T-helper 9 cell (primary cell): ENCODE measurements at regions not wholly inside any gene's neighbourhood (a gene's known extent, or its start where the extent isn't known, plus 50 kb on each side); places are given as distances from the start of the nearest gene placed in this dataset.

Experiments used
- DNase-seq: peaks from one replicate; pipeline ENCODE4 v3.0.0-alpha.2; 2020

DNA sequence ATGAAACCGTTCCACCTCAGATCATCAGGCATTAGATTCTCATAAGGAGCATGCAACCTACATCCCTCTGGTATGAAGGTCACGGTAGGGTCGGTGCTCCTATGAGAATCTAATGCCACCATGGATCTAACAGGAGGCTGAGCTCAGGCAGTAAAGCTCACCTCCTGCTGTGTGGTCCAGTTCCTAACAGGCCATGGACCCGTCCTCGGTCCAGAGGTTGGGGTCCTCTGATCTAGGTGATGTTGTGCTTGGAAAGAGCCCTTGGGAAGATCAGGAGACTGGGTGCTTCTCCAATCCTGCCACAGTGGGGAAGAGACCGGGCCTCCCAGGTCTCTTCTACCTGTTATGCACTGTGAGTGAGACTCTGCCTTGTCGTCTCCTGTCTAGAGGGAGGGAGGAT, 104.6 kb downstream of the ACKR3 start:
- DNase-seq: no peak

DNA sequence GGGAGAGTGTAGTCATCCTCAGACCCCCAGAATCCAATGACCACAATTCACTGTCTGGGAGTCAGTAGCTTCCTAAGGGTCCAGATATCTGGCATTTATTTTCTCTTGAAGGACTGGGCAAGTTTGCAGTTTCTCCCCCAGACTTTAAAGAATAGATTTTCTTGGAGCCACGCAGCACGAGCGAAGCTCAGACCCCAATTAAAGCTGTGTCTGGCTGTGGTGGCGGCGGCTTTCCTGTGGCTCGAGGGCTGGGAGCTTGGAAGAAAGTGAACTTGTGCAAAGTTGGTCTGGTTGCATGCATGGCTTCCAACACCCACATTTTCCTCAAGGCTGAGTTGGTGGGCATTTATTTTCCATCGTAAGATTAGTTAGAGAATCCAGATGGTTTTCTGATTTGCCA, 105.0 kb downstream of the ACKR3 start:
- DNase-seq: no peak

DNA sequence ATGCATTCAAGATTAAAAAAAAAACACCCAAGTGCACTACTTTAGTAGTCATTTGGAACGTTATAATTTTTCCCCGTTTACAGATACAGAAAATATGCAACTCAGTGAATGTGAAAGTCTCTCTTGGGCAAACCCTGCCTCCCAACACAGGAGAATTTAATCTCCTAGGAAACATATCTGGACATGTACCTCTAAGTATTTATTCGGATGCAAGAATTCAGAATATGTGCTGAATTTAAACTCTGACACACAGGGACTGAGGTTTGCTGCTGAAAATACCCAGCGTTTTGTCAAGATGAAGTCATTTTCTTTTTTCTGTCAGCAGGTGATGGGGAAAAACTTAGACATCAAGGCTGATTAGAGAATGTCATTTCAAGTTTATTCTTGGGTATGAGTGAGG, 105.4 kb downstream of the ACKR3 start:
- DNase-seq: no peak

- DNase-seq: no peak
Observed at GRCh38 chr2:236675526-236675925, 105.9 kb downstream of the ACKR3 start.

- no peak for DNase-seq
Observed at GRCh38 chr2:236676136-236676873, 106.7 kb downstream of the ACKR3 start.

DNA sequence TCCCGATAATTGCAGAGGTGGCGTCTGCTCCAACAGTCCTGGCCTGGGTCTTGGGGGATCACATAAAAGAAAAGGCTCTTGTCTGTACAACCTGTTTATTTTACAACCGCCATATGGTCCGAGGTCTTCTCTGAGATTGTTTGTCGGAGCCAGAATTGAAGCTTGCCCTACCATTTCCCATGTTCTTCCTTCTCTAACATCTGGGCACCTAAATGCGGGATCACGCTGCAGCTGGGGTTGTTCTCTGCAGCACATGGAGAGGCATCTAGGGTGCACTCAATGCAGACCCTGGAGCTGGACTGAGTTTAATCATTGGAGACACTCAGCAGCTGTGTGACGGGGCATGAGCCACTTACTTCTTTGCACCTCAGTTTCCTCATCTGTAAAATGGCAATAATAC, 107.7 kb downstream of the ACKR3 start:
- no peak for DNase-seq

- no peak for DNase-seq
Observed at GRCh38 chr2:236678307-236678975, 108.8 kb downstream of the ACKR3 start.

DNA sequence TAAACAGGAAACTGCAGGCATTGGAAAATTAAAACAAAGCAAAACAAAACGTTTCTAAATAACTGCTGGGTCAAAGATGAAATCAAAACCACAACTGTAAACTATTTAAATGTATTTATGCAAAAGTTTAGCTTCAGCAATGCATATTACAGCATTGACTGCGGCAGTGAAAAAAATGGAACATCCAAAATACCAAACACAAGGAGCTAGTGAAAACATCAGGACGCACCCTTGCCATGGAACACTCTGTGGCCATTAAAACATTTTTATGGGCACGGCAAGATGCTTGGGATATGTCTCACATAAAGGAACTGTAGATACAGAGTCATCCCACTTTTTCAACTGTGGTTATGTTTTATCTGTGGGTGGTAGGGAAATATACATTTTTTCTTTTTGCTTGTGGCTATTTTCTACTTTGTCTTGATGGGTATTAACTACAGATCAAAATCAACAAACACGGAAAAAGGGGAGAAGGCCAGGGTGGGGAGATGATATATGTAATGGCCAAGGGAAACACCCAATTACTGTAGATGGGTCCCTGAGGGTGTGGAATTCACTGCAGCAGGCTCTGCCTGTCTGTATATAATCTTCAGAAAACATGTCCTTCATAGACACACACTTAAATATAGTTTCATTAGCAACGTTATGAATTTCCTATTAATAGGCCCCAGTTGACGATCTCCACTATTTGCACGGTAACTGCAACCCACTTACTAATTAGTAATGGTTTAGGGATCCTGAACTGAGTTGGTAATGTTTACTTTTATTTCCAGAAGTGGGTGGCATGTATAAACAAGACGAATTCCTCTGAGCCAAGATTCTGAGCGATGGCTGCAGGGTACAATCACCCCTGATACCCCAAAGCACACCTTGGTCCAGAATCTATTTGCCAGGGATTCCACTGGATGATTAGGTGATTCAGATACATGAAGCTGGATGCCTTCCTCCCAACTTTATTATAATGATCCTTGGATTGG, 110.5 kb downstream of the ACKR3 start:
- DNase-seq: no peak

- no peak for DNase-seq
Observed at GRCh38 chr2:236682651-236683422, 113.2 kb downstream of the ACKR3 start.

DNA sequence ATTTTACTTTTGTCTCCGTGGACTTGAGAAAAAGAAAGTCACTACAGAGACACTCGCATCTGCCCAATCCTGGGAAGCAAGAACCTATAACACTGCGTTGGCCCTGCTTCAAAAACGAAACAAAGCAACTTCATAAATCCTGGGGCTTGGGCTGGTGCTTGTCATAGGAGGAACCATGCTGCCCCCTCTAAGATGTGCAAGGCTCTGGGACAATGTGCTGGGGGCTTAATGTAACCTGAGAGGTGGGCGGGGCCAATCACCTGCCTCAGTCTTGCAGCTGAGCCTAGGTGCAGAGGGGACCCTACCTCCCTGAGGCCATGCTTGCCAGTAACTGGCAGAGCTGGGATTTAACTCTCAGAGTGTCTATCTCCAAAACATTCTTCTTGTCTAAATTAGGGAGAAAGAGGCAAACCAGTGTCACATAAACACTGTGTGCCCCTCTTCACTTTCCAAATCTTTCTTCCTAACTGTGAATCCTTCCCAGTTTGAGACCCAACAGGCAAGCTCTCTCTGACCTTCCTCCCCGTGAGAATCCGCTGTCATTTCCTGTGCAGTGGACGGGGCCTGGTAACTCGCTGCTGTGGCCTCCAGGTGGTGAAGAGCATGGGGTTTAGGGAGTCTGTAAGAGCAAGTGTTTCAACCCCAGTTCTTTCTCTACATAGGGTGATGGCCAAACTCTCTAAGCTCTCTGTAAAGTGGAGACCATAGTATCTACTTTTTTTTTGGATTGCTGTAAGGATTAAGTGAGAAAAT, 115.1 kb downstream of the ACKR3 start:
- no peak for DNase-seq

DNA sequence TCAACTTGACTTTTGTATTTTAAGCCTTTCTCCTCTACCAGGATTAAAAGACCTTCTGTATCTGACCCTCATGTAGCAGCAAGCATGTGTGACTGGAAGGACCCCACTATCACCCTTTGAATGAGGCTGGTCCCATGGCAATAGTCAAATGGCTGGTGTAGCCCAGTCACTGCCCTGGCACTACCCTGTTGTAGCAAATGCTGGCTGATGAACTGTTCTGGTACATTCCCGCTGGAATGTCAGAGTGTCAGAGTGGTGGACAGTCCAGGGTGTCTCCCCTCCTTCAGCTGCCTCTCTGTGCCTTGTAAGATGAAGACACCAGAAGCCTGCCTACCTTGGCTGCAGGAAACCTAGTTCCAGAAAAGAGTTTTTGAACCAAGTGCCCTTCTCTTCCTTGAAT, 115.7 kb downstream of the ACKR3 start:
- no peak for DNase-seq

- no peak for DNase-seq
Observed at GRCh38 chr2:236685979-236686520, 116.4 kb downstream of the ACKR3 start.

DNA sequence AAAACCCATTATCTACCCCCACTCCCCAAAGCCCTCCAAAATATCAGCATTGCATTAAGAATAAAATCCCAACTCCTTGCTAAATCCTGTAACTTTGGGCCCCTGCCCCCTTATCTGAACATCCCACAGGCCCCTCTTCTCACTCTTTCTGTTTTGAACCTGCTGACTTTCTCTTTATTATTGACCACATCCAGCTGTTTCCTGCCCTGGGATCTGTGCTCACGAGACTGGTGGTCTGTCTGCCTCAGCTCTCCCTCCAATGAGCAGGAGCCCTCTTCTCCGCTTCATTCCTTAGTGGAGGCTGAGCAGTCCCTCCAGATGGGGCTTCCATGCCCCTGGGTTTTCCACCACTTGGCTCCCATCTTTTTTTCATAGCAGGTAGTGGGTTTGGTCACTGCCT, 116.9 kb downstream of the ACKR3 start:
- no peak for DNase-seq

GRCh38 chr2:236687296-236687965, 117.8 kb downstream of the ACKR3 start:
- no peak for DNase-seq

GRCh38 chr2:236688157-236688556, 118.5 kb downstream of the ACKR3 start:
- DNase-seq: no peak

DNA sequence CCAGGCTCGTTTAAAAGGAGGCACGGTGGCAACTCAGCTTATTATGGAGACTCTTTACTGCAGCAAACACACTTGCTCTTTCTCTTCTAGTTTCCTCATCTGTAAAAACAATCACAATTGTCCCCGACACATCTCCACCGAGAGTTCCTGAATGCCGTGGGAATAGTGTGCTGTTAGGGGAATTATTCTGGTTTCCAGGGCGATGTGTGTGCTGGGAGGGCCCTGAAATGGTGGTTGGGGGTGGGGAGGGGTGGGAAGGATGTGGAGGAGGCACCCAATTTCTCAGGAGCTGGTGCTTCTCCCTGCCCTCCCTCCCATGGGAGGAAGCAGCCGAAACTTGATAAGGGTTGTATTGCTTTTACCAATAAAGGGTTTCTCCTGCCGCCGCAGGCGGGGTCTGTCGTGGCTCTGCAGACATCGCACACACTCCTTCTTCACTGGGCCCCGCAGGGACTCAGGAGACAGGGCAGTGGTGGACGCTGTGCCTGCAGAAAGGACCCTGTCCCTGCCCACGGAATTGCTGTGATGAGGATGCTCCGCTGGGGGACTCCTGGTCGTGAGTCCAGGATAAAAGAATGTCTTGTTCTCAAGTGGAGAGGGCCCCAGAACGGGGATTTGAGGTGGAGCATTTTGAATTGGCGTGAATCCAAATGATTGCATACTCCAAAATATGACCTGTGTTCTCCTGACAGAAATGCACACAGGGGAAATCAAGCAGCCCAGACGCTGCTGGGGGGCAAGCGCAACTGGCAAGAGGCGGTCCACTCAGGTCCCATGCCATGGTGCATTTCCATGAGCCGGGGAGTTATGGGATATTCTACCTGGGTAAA, 119.2 kb downstream of the ACKR3 start:
- DNase-seq: no peak

- no peak for DNase-seq
Observed at GRCh38 chr2:236689393-236689700, 119.7 kb downstream of the ACKR3 start.

DNA sequence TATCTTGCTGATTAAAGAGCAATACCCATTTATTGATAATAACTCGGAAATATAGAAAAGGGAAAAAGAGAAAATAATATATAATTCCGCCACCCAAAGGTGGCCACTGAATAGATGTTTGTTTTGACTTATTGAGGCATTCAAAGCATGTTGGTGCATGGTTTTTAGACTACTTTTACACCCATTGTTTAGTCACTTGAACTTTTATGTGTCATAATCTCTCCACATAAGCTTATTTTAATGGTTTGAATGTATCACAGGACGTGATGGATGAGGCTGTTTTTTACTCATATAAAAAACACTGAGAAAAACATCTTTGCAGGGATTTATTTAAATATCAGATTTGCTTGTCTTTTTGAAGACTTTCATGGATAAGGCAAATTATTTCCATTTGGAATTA, 120.4 kb downstream of the ACKR3 start:
- no peak for DNase-seq

GRCh38 chr2:236690726-236691125, 121.1 kb downstream of the ACKR3 start:
- no peak for DNase-seq

DNA sequence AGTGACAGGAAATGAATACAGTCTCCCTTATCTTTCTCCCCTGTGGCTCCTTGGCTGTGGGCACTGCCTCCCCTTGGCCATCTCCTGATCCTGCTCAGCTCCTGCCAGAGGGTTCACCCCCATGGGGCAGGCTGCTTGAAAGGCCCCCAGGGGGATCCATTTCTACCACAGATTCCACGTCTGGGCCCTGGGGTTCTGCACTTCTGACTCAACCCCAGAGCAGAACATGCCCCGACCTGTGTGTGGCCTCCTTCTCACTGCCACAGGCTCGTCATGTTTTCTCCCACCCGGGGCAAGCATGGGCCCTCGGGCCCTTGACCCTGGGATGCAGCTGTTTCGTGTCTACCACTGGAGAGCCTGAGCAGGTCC, 122.2 kb downstream of the ACKR3 start:
- DNase-seq: no peak
